Activated CD8-positive, alpha-beta memory T cell treated with anti-CD3 and anti-CD28 coated beads, Interleukin-2, amount 10 ng/mL, durations not matched to agents 7 days and 5 days (primary cell): ENCODE measurements at regions not wholly inside any gene's neighbourhood (a gene's known extent, or its start where the extent isn't known, plus 50 kb on each side); places are given as distances from the start of the nearest gene placed in this dataset.

Experiments used
- ATAC-seq: fragments of 150-1000 bp; cut with Tn5 transposase; one replicate; pipeline ENCODE4 v1.10.0; 2021; ENCODE audit warnings: moderate library complexity
- CTCF ChIA-PET: fragments of 350-600 bp; sonication (Branson Sonifier 250); formaldehyde crosslinking; loops from one replicate; lab custom pipeline; 2021; ENCODE audit warnings: antibody characterized with exemption; lab: Charles Lee
- DNase-seq: peaks from one replicate; pipeline ENCODE4 v3.0.0-alpha.2; 2020
- H3K27ac Mint-ChIP-seq: one replicate; pipeline ENCODE4 v1.8.0; 2021; ENCODE audit warnings: mild to moderate bottlenecking, mixed read lengths
- H3K27me3 Mint-ChIP-seq: one replicate; pipeline ENCODE4 v1.8.0; 2021; ENCODE audit warnings: mixed read lengths
- H3K36me3 Mint-ChIP-seq: one replicate; pipeline ENCODE4 v1.8.0; 2021; ENCODE audit warnings: mild to moderate bottlenecking, mixed read lengths
- H3K4me1 Mint-ChIP-seq: one replicate; pipeline ENCODE4 v1.8.0; 2021; ENCODE audit warnings: mixed read lengths
- H3K4me3 Mint-ChIP-seq: one replicate; pipeline ENCODE4 v1.8.0; 2021; ENCODE audit warnings: mild to moderate bottlenecking, moderate library complexity, mixed read lengths
- H3K9me3 Mint-ChIP-seq: one replicate; pipeline ENCODE4 v1.8.0; 2022; ENCODE audit warnings: low read depth, mixed read lengths

- ATAC-seq (no peak), DNase-seq (peak; percentile 27)
- H3K4me1 Mint-ChIP-seq: no peaks in the 10 kb centered on the region
- H3K36me3 Mint-ChIP-seq: no peaks in the 10 kb centered on the region
- no peak overlapping the region for H3K4me3 Mint-ChIP-seq
- CTCF ChIA-PET: no interaction called here
- no peaks in the 10 kb centered on the region for H3K27me3 Mint-ChIP-seq
- H3K9me3 Mint-ChIP-seq: peaks cover 3% of the 10 kb centered on the region
- H3K27ac Mint-ChIP-seq: no peak overlapping the region
These were observed 116.6 kb downstream of the DLL1 start for GRCh38 chr6:170174124-170174770.

- Mint-ChIP-seq H3K4me1 (no peaks in the 10 kb centered on the region), H3K27me3 (no peaks in the 10 kb centered on the region), H3K27ac (no peak overlapping the region), H3K4me3 (no peak overlapping the region), H3K36me3 (peaks cover under 1% of the 10 kb centered on the region), H3K9me3 (peaks cover 3% of the 10 kb centered on the region)
- peak; percentile 16 for DNase-seq
- no peak for ATAC-seq
- CTCF ChIA-PET: no interaction called here
These were observed 117.5 kb downstream of the DLL1 start for GRCh38 chr6:170173335-170173881.

- H3K4me1 Mint-ChIP-seq: no peaks in the 10 kb centered on the region
- H3K9me3 Mint-ChIP-seq: peaks cover 7% of the 10 kb centered on the region
- no peak overlapping the region for H3K4me3 Mint-ChIP-seq
- CTCF ChIA-PET: no interaction called here
- H3K27ac Mint-ChIP-seq: no peak overlapping the region
- no peaks in the 10 kb centered on the region for H3K27me3 Mint-ChIP-seq
- ATAC-seq: no peak
- H3K36me3 Mint-ChIP-seq: peaks cover 4% of the 10 kb centered on the region
- peak; percentile 25 for DNase-seq
These were observed 118.0 kb downstream of the DLL1 start for GRCh38 chr6:170172825-170173256.

GRCh38 chr6:170172392-170172791, 118.5 kb downstream of the DLL1 start:
- H3K27me3 Mint-ChIP-seq: no peaks in the 10 kb centered on the region
- ATAC-seq: no peak
- H3K27ac Mint-ChIP-seq: no peak overlapping the region
- peaks cover 7% of the 10 kb centered on the region for H3K9me3 Mint-ChIP-seq
- no peaks in the 10 kb centered on the region for H3K4me1 Mint-ChIP-seq
- CTCF ChIA-PET: no interaction called here
- peak; percentile 26 for DNase-seq
- peaks cover 4% of the 10 kb centered on the region for H3K36me3 Mint-ChIP-seq
- H3K4me3 Mint-ChIP-seq: no peak overlapping the region

- no peaks in the 10 kb centered on the region for H3K27me3 Mint-ChIP-seq
- no peaks in the 10 kb centered on the region for H3K4me1 Mint-ChIP-seq
- peaks cover 4% of the 10 kb centered on the region for H3K36me3 Mint-ChIP-seq
- DNase-seq (no peak), ATAC-seq (no peak)
- no peak overlapping the region for H3K27ac Mint-ChIP-seq
- CTCF ChIA-PET: no interaction called here
- H3K9me3 Mint-ChIP-seq: peaks cover 16% of the 10 kb centered on the region
- H3K4me3 Mint-ChIP-seq: no peak overlapping the region
These were observed 123.2 kb downstream of the DLL1 start for GRCh38 chr6:170167657-170168159.

- CTCF ChIA-PET: no interaction called here
- peaks cover 16% of the 10 kb centered on the region for H3K9me3 Mint-ChIP-seq
- ATAC-seq: no peak
These were observed 124.3 kb downstream of the DLL1 start for GRCh38 chr6:170166511-170167122.

GRCh38 chr6:170165471-170166117, 125.3 kb downstream of the DLL1 start:
- no peak for ATAC-seq
- H3K4me3 Mint-ChIP-seq: no peak overlapping the region
- peaks cover 13% of the 10 kb centered on the region for H3K9me3 Mint-ChIP-seq
- H3K27ac Mint-ChIP-seq: no peak overlapping the region
- H3K27me3 Mint-ChIP-seq: no peaks in the 10 kb centered on the region
- no peak for DNase-seq
- no peaks in the 10 kb centered on the region for H3K4me1 Mint-ChIP-seq
- CTCF ChIA-PET: no interaction called here
- H3K36me3 Mint-ChIP-seq: peaks cover 4% of the 10 kb centered on the region

More at GRCh38 chr6:170166511-170167122, 124.3 kb downstream of the DLL1 start:
- no peak for DNase-seq
- no peaks in the 10 kb centered on the region for H3K4me1 Mint-ChIP-seq
- H3K27ac Mint-ChIP-seq: no peak overlapping the region
- H3K27me3 Mint-ChIP-seq: no peaks in the 10 kb centered on the region
- H3K36me3 Mint-ChIP-seq: peaks cover 4% of the 10 kb centered on the region
- H3K4me3 Mint-ChIP-seq: no peak overlapping the region

- CTCF ChIA-PET: no interaction called here
- no peaks in the 10 kb centered on the region for H3K4me1 Mint-ChIP-seq
- H3K27ac Mint-ChIP-seq: no peak overlapping the region
- ATAC-seq: no peak
- peaks cover 13% of the 10 kb centered on the region for H3K9me3 Mint-ChIP-seq
- no peaks in the 10 kb centered on the region for H3K27me3 Mint-ChIP-seq
- no peak overlapping the region for H3K4me3 Mint-ChIP-seq
- DNase-seq: no peak
- H3K36me3 Mint-ChIP-seq: peaks cover 4% of the 10 kb centered on the region
These were observed 125.8 kb downstream of the DLL1 start for GRCh38 chr6:170165085-170165470.

- no peak for ATAC-seq
These were observed 126.5 kb downstream of the DLL1 start for GRCh38 chr6:170164271-170164900.

GRCh38 chr6:170163405-170164170, 127.3 kb downstream of the DLL1 start:
- CTCF ChIA-PET: interaction anchor here (0.6 kb wide), 1 partner anchor 384 kb away, joined by 3 read pairs; no protein-coding TSS in a partner anchor
- ATAC-seq (no peak), DNase-seq (no peak)
- H3K36me3 Mint-ChIP-seq: peaks cover 4% of the 10 kb centered on the region
- H3K27ac Mint-ChIP-seq: no peak overlapping the region
- no peaks in the 10 kb centered on the region for H3K27me3 Mint-ChIP-seq
- no peak overlapping the region for H3K4me3 Mint-ChIP-seq
- H3K9me3 Mint-ChIP-seq: peaks cover 13% of the 10 kb centered on the region
- H3K4me1 Mint-ChIP-seq: no peaks in the 10 kb centered on the region

More at GRCh38 chr6:170164271-170164900, 126.5 kb downstream of the DLL1 start:
- CTCF ChIA-PET: no interaction called here
- Mint-ChIP-seq H3K27ac (no peak overlapping the region), H3K36me3 (peaks cover 4% of the 10 kb centered on the region), H3K27me3 (no peaks in the 10 kb centered on the region), H3K4me3 (no peak overlapping the region), H3K9me3 (peaks cover 13% of the 10 kb centered on the region), H3K4me1 (no peaks in the 10 kb centered on the region)
- no peak for DNase-seq

GRCh38 chr6:170162775-170163404, 128.0 kb downstream of the DLL1 start:
- CTCF ChIA-PET: interaction anchor here (0.6 kb wide), 1 partner anchor 385 kb away, joined by 3 read pairs; no protein-coding TSS in a partner anchor
- no peak overlapping the region for H3K4me3 Mint-ChIP-seq
- no peak for DNase-seq
- no peaks in the 10 kb centered on the region for H3K4me1 Mint-ChIP-seq
- no peaks in the 10 kb centered on the region for H3K36me3 Mint-ChIP-seq
- H3K27me3 Mint-ChIP-seq: no peaks in the 10 kb centered on the region
- H3K9me3 Mint-ChIP-seq: peaks cover 9% of the 10 kb centered on the region
- ATAC-seq: no peak
- H3K27ac Mint-ChIP-seq: no peak overlapping the region

GRCh38 chr6:170162011-170162774, 128.7 kb downstream of the DLL1 start:
- Mint-ChIP-seq H3K4me1 (no peaks in the 10 kb centered on the region), H3K36me3 (no peaks in the 10 kb centered on the region), H3K27me3 (no peaks in the 10 kb centered on the region), H3K9me3 (peaks cover 9% of the 10 kb centered on the region), H3K27ac (no peak overlapping the region), H3K4me3 (no peak overlapping the region)
- no peak for ATAC-seq
- DNase-seq: no peak
- CTCF ChIA-PET: no interaction called here
